HG02759 (cell line): ENCODE measurements at regions not wholly inside any gene's neighbourhood (a gene's known extent, or its start where the extent isn't known, plus 50 kb on each side); places are given as distances from the start of the nearest gene placed in this dataset.
A peak's percentile ranks its signal among the peaks of the same experiment; 100 is the strongest.

Experiments used
- ATAC-seq: cut with Tn5 transposase; IDR thresholded peaks from one replicate; pipeline ENCODE4 v1.9.1; 2021; ENCODE audit warnings: mild to moderate bottlenecking, moderate library complexity; ENCODE audit not compliant: unreplicated experiment

GRCh38 chr15:95208071-95208470 lies 976.7 kb downstream of the MCTP2 start:
- no peak for ATAC-seq

GRCh38 chr15:95208988-95209387 lies 977.6 kb downstream of the MCTP2 start:
- no peak for ATAC-seq

GRCh38 chr15:95210436-95210981 lies 979.1 kb downstream of the MCTP2 start:
- ATAC-seq: no peak

GRCh38 chr15:95215017-95215416 lies 983.7 kb downstream of the MCTP2 start:
- no peak for ATAC-seq

- no peak for ATAC-seq
Measured at GRCh38 chr15:95226835-95227234, 995.5 kb downstream of the MCTP2 start.

GRCh38 chr15:95227235-95227634 lies 995.9 kb downstream of the MCTP2 start:
- ATAC-seq: no peak

GRCh38 chr15:95228856-95229555 lies 997.6 kb downstream of the MCTP2 start:
- ATAC-seq: no peak

- ATAC-seq: no peak
Measured at GRCh38 chr15:95235033-95235432, 1003.7 kb downstream of the MCTP2 start.

GRCh38 chr15:95247071-95247984 lies 1016.0 kb downstream of the MCTP2 start:
- no peak for ATAC-seq

GRCh38 chr15:95249524-95249923 lies 1018.2 kb downstream of the MCTP2 start:
- no peak for ATAC-seq

- no peak for ATAC-seq
Measured at GRCh38 chr15:95252404-95252803, 1021.0 kb downstream of the MCTP2 start.

GRCh38 chr15:95254263-95254662 lies 1022.9 kb downstream of the MCTP2 start:
- no peak for ATAC-seq

- peak; percentile 81 for ATAC-seq
Measured at GRCh38 chr15:95259513-95259912, 1028.2 kb downstream of the MCTP2 start.

GRCh38 chr15:95259965-95260364 lies 1028.6 kb downstream of the MCTP2 start:
- peak; percentile 17 for ATAC-seq

GRCh38 chr15:95260856-95261255 lies 1029.5 kb downstream of the MCTP2 start:
- no peak for ATAC-seq

- no peak for ATAC-seq
Measured at GRCh38 chr15:95261546-95261945, 1030.2 kb downstream of the MCTP2 start.

- no peak for ATAC-seq
Measured at GRCh38 chr15:95261968-95262367, 1030.6 kb downstream of the MCTP2 start.

- ATAC-seq: no peak
Measured at GRCh38 chr15:95262866-95263564, 1031.7 kb downstream of the MCTP2 start.

GRCh38 chr15:95263751-95264150 lies 1032.4 kb downstream of the MCTP2 start:
- ATAC-seq: no peak

GRCh38 chr15:95265419-95265997 lies 1034.1 kb downstream of the MCTP2 start:
- no peak for ATAC-seq
